GM13976 (cell line): ENCODE measurements at regions not wholly inside any gene's neighbourhood (a gene's known extent, or its start where the extent isn't known, plus 50 kb on each side); places are given as distances from the start of the nearest gene placed in this dataset.

Experiments used
- DNase-seq: peaks from one replicate; pipeline ENCODE4 v3.0.0; 2012; ENCODE audit warnings: low spot score
- in situ Hi-C: fragments of 300-500 bp; cut with MboI; formaldehyde crosslinking; loops from one replicate; pipeline ENCODE4 v1.12.0; 2022; ENCODE audit warnings: low sequenced_read_pairs, mixed read lengths, inconsistent platforms; ENCODE audit not compliant: unreplicated experiment
- TF ChIP-seq, protein P1 (sequence below): IDR thresholded peaks from 2 replicates; pipeline ENCODE4 v1.5.1; 2012; ENCODE audit warnings: borderline replicate concordance, mild to moderate bottlenecking; ENCODE audit not compliant: insufficient read depth; ENCODE audit errors: extremely low read depth, missing control alignments, control extremely low read depth

DNA sequence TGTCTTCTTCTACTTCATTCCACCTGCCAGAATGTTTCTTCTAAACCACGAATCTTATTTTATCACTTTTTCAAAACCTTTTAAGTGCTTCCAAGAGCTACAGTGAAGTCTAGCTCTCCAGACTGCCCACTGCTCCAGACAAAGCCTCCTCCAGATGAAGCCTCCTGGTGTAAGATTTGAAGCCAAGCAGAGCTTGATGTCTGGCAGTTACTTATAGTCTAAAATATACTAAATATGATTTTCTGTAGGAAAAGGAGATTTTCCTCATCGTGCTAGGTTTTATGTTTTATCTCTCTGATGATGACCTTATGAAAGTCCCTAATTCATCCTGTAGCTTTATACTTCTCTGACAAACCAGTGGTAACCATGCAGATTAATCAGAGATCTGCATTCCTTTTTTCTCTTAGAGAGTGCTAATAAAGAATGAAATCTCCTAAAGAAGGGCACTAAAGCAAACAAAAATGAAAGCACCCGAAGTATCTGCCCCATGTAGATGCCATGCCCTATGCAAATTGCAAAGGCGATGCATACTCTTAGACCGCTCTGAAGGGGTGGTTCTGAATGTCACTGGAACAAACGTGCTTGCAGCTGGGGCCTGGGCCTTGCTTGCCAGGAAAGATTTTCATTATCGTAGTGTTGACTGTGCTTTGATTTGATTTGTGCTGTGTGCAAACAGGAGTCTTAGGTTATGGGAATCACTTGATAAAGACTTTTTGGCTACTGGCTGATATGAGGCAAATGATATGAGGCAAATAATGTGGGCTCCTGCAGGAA, 314.2 kb downstream of the PID1 start:
- no peak for DNase-seq
- in situ Hi-C loops, result no loop called here
- TF ChIP-seq, protein P1, sequence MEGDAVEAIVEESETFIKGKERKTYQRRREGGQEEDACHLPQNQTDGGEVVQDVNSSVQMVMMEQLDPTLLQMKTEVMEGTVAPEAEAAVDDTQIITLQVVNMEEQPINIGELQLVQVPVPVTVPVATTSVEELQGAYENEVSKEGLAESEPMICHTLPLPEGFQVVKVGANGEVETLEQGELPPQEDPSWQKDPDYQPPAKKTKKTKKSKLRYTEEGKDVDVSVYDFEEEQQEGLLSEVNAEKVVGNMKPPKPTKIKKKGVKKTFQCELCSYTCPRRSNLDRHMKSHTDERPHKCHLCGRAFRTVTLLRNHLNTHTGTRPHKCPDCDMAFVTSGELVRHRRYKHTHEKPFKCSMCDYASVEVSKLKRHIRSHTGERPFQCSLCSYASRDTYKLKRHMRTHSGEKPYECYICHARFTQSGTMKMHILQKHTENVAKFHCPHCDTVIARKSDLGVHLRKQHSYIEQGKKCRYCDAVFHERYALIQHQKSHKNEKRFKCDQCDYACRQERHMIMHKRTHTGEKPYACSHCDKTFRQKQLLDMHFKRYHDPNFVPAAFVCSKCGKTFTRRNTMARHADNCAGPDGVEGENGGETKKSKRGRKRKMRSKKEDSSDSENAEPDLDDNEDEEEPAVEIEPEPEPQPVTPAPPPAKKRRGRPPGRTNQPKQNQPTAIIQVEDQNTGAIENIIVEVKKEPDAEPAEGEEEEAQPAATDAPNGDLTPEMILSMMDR, result no peak

DNA sequence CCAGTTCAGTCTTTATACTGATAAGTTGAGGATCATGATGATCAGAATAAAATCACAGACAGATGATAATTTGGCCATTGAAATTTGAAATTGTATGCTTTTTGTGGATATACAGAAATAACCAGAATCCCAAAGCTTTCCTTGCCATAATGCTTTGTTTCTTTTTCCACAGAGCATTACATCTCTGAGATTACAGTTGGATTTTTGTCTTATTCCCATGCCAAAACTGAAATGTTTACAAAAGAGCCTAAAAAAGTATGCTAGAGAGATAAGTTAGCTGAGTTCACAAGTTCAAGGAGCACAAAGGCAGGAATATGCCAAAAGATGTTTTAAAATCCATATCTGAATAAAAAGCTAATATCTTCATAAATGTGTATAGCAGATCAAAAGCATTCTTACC, 321.3 kb downstream of the PID1 start:
- DNase-seq, result no peak
- TF ChIP-seq, protein P1, result no peak
- in situ Hi-C loops, result no loop called here

DNA sequence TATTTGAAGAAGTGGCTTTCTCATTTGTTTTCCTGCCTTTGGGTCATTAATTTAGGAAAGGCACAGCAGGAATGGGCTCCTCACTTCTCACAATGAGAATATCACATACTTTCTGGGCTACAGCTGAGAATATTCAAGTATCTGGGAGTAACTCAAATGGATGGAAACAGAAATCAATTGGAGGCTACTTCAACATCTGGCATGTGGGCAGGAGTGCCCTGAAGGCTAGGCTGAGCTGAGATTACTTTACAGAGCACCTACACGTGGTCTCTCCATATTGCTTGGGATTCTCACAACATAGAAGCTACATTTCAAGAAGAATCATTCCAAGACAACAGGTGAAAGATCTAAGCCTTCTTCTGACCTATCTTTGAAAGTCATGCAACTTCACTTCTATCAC, 325.4 kb downstream of the PID1 start:
- TF ChIP-seq, protein P1, result no peak
- no peak for DNase-seq
- in situ Hi-C loops, result no loop called here

DNA sequence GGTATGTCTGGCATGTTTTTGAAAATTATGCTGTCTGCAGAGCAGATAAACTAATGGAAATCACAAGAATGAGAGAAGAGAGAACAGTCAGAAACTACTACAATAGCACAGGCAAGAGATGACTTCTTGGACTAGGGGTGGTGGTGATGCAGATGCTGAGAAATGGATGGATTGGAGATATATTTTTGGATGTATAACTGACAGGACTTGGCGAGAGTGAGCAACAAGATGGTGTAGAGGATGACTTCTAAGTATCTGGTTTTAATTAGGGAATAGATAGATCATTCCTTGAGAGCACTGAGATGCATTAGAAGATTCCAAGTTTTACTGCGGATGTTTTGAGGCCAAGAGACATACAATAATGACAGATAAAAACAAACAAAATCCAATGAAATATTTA, 328.2 kb downstream of the PID1 start:
- TF ChIP-seq, protein P1, result no peak
- no peak for DNase-seq
- in situ Hi-C loops, result no loop called here

DNA sequence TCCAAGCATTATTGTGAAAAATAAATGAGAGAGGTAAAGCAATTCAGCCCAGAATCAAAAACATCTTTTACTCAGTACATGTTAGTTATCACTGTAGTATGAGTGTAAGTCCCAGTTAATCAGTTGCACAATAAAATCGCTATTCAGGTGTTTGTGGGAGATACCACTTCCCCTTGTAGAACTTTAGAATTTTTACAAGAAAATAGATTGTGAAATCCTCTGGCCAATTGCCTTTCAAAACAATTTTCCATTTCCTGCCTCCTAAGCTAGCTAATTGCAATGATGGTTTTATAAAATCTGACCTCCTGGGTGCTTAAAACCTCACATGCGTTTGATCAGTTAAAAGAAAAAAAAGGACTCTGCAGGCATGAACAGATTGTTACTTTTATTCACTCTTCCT, 332.5 kb downstream of the PID1 start:
- DNase-seq, result no peak
- in situ Hi-C loops, result no loop called here
- TF ChIP-seq, protein P1, result no peak

DNA sequence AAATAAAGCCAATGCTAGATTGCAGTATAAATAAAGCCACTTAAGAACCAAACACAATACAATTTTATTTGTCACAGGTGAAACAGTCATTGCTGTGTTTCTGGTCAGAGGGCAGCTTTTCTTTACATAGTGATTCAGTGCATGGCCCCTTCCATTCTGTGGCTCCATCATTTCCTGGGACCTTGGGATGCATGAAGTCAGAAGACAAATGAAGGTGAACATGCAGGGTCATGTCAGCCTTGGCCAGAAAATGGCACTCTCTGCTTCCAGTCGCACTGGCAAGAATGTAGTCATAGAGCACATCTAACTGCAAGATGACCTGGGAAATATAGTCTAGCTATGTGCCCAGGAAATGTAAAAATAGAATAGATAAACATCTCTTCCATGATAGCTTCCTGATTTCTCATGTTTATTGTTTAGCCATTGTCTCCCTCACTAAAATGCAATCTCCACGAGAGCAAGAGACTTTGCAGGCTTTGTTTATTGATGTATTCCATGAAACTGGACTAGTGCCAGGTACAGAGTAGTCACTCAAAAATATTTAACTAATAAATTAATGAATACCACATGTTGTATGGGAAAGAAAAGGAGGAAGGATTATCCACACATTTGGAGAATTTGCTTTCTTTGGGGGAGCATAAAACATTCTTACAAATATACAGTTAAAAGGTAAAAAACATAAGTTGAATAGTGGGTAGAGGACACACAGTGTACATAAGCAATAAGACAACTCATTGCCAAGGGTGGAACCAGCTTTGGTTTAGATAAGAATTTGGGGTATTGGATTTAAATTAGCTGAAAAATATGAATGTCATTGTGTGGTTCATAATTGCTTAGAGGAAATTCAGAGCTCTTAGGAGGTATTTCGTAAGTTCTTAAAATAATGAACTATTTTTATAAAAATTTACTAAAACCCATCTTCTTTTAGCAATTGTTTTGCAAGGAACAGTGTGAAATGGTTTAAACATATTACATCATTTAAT, 343.8 kb downstream of the PID1 start:
- in situ Hi-C loops, result no loop called here
- no peak for DNase-seq
- TF ChIP-seq, protein P1, result no peak
